ENCODE measurements at regions not wholly inside any gene's neighbourhood (a gene's known extent, or its start where the extent isn't known, plus 50 kb on each side); places are given as distances from the start of the nearest gene placed in this dataset.

- no peak for TF ChIP-seq EP300 (IDR thresholded peaks at IDR 0.05)
- TF ChIP-seq, protein P1, sequence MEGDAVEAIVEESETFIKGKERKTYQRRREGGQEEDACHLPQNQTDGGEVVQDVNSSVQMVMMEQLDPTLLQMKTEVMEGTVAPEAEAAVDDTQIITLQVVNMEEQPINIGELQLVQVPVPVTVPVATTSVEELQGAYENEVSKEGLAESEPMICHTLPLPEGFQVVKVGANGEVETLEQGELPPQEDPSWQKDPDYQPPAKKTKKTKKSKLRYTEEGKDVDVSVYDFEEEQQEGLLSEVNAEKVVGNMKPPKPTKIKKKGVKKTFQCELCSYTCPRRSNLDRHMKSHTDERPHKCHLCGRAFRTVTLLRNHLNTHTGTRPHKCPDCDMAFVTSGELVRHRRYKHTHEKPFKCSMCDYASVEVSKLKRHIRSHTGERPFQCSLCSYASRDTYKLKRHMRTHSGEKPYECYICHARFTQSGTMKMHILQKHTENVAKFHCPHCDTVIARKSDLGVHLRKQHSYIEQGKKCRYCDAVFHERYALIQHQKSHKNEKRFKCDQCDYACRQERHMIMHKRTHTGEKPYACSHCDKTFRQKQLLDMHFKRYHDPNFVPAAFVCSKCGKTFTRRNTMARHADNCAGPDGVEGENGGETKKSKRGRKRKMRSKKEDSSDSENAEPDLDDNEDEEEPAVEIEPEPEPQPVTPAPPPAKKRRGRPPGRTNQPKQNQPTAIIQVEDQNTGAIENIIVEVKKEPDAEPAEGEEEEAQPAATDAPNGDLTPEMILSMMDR (IDR thresholded peaks at IDR 0.05), result no peak
- no peak for TF ChIP-seq POLR2A (IDR thresholded peaks at IDR 0.05)
These were observed 149.3 kb upstream of the PPP1R26 start for GRCh38 chr9:135330307-135330631.
